ENCODE measurements at regions not wholly inside any gene's neighbourhood (a gene's known extent, or its start where the extent isn't known, plus 50 kb on each side); places are given as distances from the start of the nearest gene placed in this dataset.

GRCh38 chr5:142479854-142480519, 155.2 kb upstream of the SPRY4 start:
- TF ChIP-seq, protein P1, sequence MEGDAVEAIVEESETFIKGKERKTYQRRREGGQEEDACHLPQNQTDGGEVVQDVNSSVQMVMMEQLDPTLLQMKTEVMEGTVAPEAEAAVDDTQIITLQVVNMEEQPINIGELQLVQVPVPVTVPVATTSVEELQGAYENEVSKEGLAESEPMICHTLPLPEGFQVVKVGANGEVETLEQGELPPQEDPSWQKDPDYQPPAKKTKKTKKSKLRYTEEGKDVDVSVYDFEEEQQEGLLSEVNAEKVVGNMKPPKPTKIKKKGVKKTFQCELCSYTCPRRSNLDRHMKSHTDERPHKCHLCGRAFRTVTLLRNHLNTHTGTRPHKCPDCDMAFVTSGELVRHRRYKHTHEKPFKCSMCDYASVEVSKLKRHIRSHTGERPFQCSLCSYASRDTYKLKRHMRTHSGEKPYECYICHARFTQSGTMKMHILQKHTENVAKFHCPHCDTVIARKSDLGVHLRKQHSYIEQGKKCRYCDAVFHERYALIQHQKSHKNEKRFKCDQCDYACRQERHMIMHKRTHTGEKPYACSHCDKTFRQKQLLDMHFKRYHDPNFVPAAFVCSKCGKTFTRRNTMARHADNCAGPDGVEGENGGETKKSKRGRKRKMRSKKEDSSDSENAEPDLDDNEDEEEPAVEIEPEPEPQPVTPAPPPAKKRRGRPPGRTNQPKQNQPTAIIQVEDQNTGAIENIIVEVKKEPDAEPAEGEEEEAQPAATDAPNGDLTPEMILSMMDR (IDR thresholded peaks at IDR 0.05): no peak
- no peak for TF ChIP-seq POLR2A (IDR thresholded peaks at IDR 0.05)

All from thyroid gland (tissue), 4 donors.